H9 (cell line): ENCODE measurements at regions not wholly inside any gene's neighbourhood (a gene's known extent, or its start where the extent isn't known, plus 50 kb on each side); places are given as distances from the start of the nearest gene placed in this dataset.

Source experiments
- DNase-seq: peaks from one replicate; pipeline ENCODE4 v3.0.0-alpha.2; 2017
- H2AFZ ChIP-seq: one replicate; pipeline ENCODE4 v1.6.1; 2013; ENCODE audit warnings: mild to moderate bottlenecking, low read length, control low read depth, moderate library complexity
- H2AK5ac ChIP-seq: 2 replicates; pipeline ENCODE4 v1.6.1; 2013; ENCODE audit warnings: low read length, control low read depth, mixed read lengths; ENCODE audit not compliant: insufficient read length
- H2BK120ac ChIP-seq: one replicate; pipeline ENCODE4 v1.6.1; 2013; ENCODE audit warnings: low read depth, mild to moderate bottlenecking, low read length, control low read depth, inconsistent platforms; ENCODE audit not compliant: poor library complexity, severe bottlenecking
- H2BK12ac ChIP-seq: 2 replicates; pipeline ENCODE4 v1.6.1; 2013; ENCODE audit warnings: low read length, control low read depth, mixed read lengths, low read depth; ENCODE audit not compliant: insufficient read length
- H2BK15ac ChIP-seq: 2 replicates; pipeline ENCODE4 v1.6.1; 2013; ENCODE audit warnings: low read depth, low read length, control low read depth
- H2BK20ac ChIP-seq: one replicate; pipeline ENCODE4 v1.6.1; 2013; ENCODE audit warnings: low read depth, mild to moderate bottlenecking, low read length, control low read depth, inconsistent platforms; ENCODE audit not compliant: poor library complexity, severe bottlenecking
- H2BK5ac ChIP-seq: 2 replicates; pipeline ENCODE4 v1.6.1; 2013; ENCODE audit warnings: low read length, control low read depth, mixed read lengths; ENCODE audit not compliant: insufficient read length
- H3K14ac ChIP-seq: 2 replicates; pipeline ENCODE4 v1.6.1; 2013; ENCODE audit warnings: low read length, control low read depth; ENCODE audit not compliant: insufficient read depth
- H3K18ac ChIP-seq: 2 replicates; pipeline ENCODE4 v1.6.1; 2013; ENCODE audit warnings: low read depth, mild to moderate bottlenecking, mixed read lengths, low read length, control low read depth; ENCODE audit not compliant: insufficient read length
- H3K23ac ChIP-seq: 2 replicates; pipeline ENCODE4 v1.6.1; 2013; ENCODE audit warnings: low read length, control low read depth, mixed read lengths, low read depth; ENCODE audit not compliant: insufficient read length
- H3K23me2 ChIP-seq: 2 replicates; pipeline ENCODE4 v1.6.1; 2013; ENCODE audit warnings: low read depth, mild to moderate bottlenecking, mixed read lengths, low read length, control low read depth; ENCODE audit not compliant: insufficient read length, poor library complexity, severe bottlenecking
- H3K27ac ChIP-seq: 2 replicates; pipeline ENCODE4 v1.5.1; 2013; ENCODE audit warnings: low read length, control low read depth, mixed read lengths, low read depth; ENCODE audit not compliant: insufficient read length
- H3K27me3 ChIP-seq: 2 replicates; pipeline ENCODE4 v1.6.1; 2013; ENCODE audit warnings: low read length, control low read depth, inconsistent platforms; ENCODE audit not compliant: insufficient read depth
- H3K4ac ChIP-seq: 2 replicates; pipeline ENCODE4 v1.6.1; 2013; ENCODE audit warnings: low read depth, mild to moderate bottlenecking, control low read depth, inconsistent platforms, low read length, moderate library complexity
- H3K4me1 ChIP-seq: 2 replicates; pipeline ENCODE4 v1.6.1; 2013; ENCODE audit warnings: low read length, control low read depth, inconsistent platforms; ENCODE audit not compliant: insufficient read depth
- H3K4me2 ChIP-seq: 2 replicates; pipeline ENCODE4 v1.6.1; 2013; ENCODE audit warnings: low read length, control low read depth, mixed read lengths; ENCODE audit not compliant: insufficient read length, insufficient read depth
- H3K56ac ChIP-seq: 2 replicates; pipeline ENCODE4 v1.6.1; 2013; ENCODE audit warnings: low read depth, mild to moderate bottlenecking, mixed read lengths, low read length, control low read depth; ENCODE audit not compliant: insufficient read length
- H3K79me1 ChIP-seq: 2 replicates; pipeline ENCODE4 v1.6.1; 2013; ENCODE audit warnings: low read depth, mild to moderate bottlenecking, moderate library complexity, low read length, control low read depth, inconsistent platforms; ENCODE audit not compliant: insufficient read depth, poor library complexity, severe bottlenecking
- H3K79me2 ChIP-seq: 2 replicates; pipeline ENCODE4 v1.6.1; 2013; ENCODE audit warnings: low read length, control low read depth, inconsistent platforms; ENCODE audit not compliant: insufficient read depth
- H3K9ac ChIP-seq: 2 replicates; pipeline ENCODE4 v1.6.1; 2013; ENCODE audit warnings: low read length, control low read depth, mixed read lengths; ENCODE audit not compliant: insufficient read length; ENCODE audit errors: extremely low read depth
- H3K9me3 ChIP-seq: one replicate; pipeline ENCODE4 v1.6.1; 2013; ENCODE audit warnings: low read depth, low read length, inconsistent platforms; ENCODE audit not compliant: control insufficient read depth
- H3T11ph ChIP-seq: one replicate; pipeline ENCODE4 v1.6.1; 2013; ENCODE audit warnings: mild to moderate bottlenecking, low read length, control low read depth, inconsistent platforms
- H4K20me1 ChIP-seq: one replicate; pipeline ENCODE4 v1.6.1; 2013; ENCODE audit not compliant: control insufficient read depth, insufficient read length, insufficient read depth
- H4K5ac ChIP-seq: 2 replicates; pipeline ENCODE4 v1.6.1; 2013; ENCODE audit warnings: low read depth, mild to moderate bottlenecking, mixed read lengths, low read length, control low read depth; ENCODE audit not compliant: insufficient read length
- H4K8ac ChIP-seq: replicated peaks from 2 replicates; pipeline ENCODE4 v1.6.1; 2013; ENCODE audit warnings: low read length, control low read depth, mixed read lengths, low read depth; ENCODE audit not compliant: insufficient read length
- H4K91ac ChIP-seq: 2 replicates; pipeline ENCODE4 v1.6.1; 2013; ENCODE audit warnings: low read depth, mild to moderate bottlenecking, moderate library complexity, mixed read lengths, low read length, control low read depth; ENCODE audit not compliant: insufficient read length
- H3K27ac Mint-ChIP-seq, 3 experiments: 2 replicates in 2 of 3; 3 replicates in 1 of 3; pipeline ENCODE4 v1.8.0; 2020 to 2021; ENCODE audit warnings: mixed read lengths in 3 of 3, mild to moderate bottlenecking in 1 of 3, moderate library complexity in 1 of 3
- H3K27me3 Mint-ChIP-seq: 2 replicates; pipeline ENCODE4 v1.8.0; 2021; ENCODE audit warnings: low read depth, mild to moderate bottlenecking, moderate library complexity, mixed read lengths
- H3K36me3 Mint-ChIP-seq, 3 experiments: 2 replicates in 2 of 3; 3 replicates in 1 of 3; pipeline ENCODE4 v1.8.0; 2020 to 2021; ENCODE audit warnings: low read depth in 3 of 3, mixed read lengths in 3 of 3; ENCODE audit not compliant: insufficient read depth in 1 of 3
- H3K4me1 Mint-ChIP-seq, 2 experiments: 2 replicates each; pipeline ENCODE4 v1.8.0; 2020; ENCODE audit warnings: mixed read lengths in 2 of 2
- H3K4me3 Mint-ChIP-seq, 2 experiments: 2 replicates in 1 of 2; 3 replicates in 1 of 2; pipeline ENCODE4 v1.8.0; 2020 to 2021; ENCODE audit warnings: mild to moderate bottlenecking in 2 of 2, mixed read lengths in 2 of 2, moderate library complexity in 1 of 2
- H3K9me3 Mint-ChIP-seq, 2 experiments: 2 replicates in 1 of 2; 3 replicates in 1 of 2; pipeline ENCODE4 v1.8.0; 2020; ENCODE audit warnings: mild to moderate bottlenecking in 2 of 2, mixed read lengths in 2 of 2, moderate library complexity in 1 of 2
- CTCF ChIP-seq: fragments of 200-600 bp; sonication (generic); conservative IDR thresholded peaks from 3 replicates; pipeline ENCODE4 v1.8.0; 2021; ENCODE audit warnings: antibody characterized with exemption, mild to moderate bottlenecking
- WGBS: extraction: QIAGEN DNeasy Blood & Tissue Kit; methylation state at CpG from one replicate; pipeline ENCODE4 v1.1.7; 2013; ENCODE audit warnings: missing lambda C conversion rate, low lambda C conversion rate, mixed read lengths; ENCODE audit not compliant: insufficient read length; ENCODE audit errors: extremely low coverage; 5-methylcytosine and 5-hydroxymethylcytosine counted together

GRCh38 chr3:34207002-34207401 is 408.6 kb downstream of the PDCD6IP start:
- no peaks in the 10 kb centered on the region for H3K4me1 ChIP-seq
- Mint-ChIP-seq H3K27ac (no peak overlapping the region), H3K27me3 (no peaks in the 10 kb centered on the region)

More at GRCh38 chr3:34207002-34207401, 408.6 kb downstream of the PDCD6IP start:
- no peak overlapping the region for H3K14ac ChIP-seq
- no peak overlapping the region for H3K4me3 Mint-ChIP-seq
- no peak overlapping the region for H2BK20ac ChIP-seq
- no peak overlapping the region for H3K9ac ChIP-seq
- no peak overlapping the region for H3K27ac ChIP-seq
- no peak overlapping the region for H4K91ac ChIP-seq
- H3K23ac ChIP-seq = no peak overlapping the region
- no peak overlapping the region for H2AK5ac ChIP-seq
- no peaks in the 10 kb centered on the region for H3K79me2 ChIP-seq
- no peaks in the 10 kb centered on the region for H4K20me1 ChIP-seq
- H3K4me2 ChIP-seq = no peak overlapping the region
- H2BK120ac ChIP-seq = no peak overlapping the region
- no peak overlapping the region for H3K18ac ChIP-seq
- DNase-seq = no peak
- no peak overlapping the region for H3K56ac ChIP-seq
- H2BK15ac ChIP-seq = no peak overlapping the region
- H2AFZ ChIP-seq = no peak overlapping the region
- H4K8ac ChIP-seq = no peak overlapping the region
- H3K9me3 Mint-ChIP-seq = no peaks in the 10 kb centered on the region
- TF ChIP-seq CTCF = no peak
- no peaks in the 10 kb centered on the region for H3K23me2 ChIP-seq
- no peaks in the 10 kb centered on the region for H3K79me1 ChIP-seq
- no peaks in the 10 kb centered on the region; a peak in 1 of 4 replicates for H3K4me1 Mint-ChIP-seq
- H3K4ac ChIP-seq = no peak overlapping the region
- H3K36me3 Mint-ChIP-seq = no peaks in the 10 kb centered on the region
- WGBS = no CpG with 5 or more reads among the region's 2 CpGs
- no peak overlapping the region for H2BK12ac ChIP-seq
- H4K5ac ChIP-seq = no peak overlapping the region
- no peak overlapping the region for H2BK5ac ChIP-seq
- no peaks in the 10 kb centered on the region for H3K27me3 ChIP-seq
- no peak overlapping the region for H3T11ph ChIP-seq
- no peaks in the 10 kb centered on the region for H3K9me3 ChIP-seq
